ENCODE measurements at regions not wholly inside any gene's neighbourhood (a gene's known extent, or its start where the extent isn't known, plus 50 kb on each side); places are given as distances from the start of the nearest gene placed in this dataset.

DNA sequence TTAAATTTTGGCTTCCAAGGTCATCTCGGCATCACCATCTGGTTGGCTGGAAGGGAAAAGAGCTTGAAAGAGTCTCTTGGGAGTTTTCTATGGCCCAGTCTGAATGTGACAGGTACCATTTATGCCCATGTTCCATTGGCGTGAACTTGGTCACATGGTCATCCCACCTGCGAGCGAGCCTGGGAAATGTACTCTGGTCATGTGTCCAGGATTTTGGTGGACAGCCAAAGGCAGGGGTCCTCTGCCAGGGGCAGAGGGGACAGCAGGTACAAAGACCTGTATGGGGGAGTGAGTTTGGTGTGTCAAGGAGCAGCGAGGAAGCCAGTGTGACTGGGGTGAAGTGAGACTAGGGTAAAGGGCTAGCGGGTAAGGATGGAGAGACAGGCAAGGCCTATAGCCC, 112.6 kb downstream of the CDC5L start:
- peak; percentile 19 for DNase-seq

DNA sequence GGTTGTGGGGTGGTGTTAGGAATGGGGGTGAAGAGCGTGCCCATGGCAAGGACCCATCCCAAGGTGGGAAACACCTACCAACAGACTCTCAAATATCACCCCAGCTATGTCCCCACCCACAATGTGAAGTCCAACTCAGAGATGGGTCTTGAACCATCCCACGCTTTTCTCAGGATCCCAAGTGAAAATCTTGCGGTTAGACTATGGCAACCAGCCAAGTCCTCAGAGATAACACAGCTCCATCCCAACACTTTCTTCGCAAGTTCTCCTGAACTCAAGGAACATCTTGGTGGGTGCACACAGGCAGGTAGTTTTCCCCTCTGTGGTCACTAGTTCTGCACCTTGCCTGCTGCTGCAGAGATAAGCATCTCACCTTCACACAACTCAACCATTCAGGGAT, 116.0 kb downstream of the CDC5L start:
- DNase-seq = peak; percentile 28

DNA sequence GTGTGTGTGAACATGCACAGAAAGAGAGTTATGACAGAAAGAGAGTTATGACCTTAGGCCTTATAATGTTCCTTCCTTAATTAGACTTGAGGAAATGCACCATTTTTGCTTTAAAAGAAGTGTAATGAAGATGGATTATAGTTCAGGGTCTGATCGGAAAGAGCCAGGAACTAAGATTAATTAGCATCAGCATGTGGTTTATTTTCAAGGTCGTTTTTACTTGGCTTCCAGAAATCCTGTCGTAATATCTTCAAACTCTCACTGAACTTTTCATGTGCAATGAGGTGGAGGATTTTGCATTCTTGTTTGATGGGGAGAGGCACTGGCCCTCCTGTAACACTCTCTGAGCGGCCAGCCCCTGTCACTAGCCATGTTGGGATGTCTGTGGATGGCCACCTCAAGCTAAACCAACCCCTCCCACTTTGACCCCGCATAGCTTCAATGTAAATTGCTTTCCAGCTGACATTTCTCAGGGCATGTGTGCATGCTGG, 116.8 kb downstream of the CDC5L start:
- DNase-seq = no peak

DNA sequence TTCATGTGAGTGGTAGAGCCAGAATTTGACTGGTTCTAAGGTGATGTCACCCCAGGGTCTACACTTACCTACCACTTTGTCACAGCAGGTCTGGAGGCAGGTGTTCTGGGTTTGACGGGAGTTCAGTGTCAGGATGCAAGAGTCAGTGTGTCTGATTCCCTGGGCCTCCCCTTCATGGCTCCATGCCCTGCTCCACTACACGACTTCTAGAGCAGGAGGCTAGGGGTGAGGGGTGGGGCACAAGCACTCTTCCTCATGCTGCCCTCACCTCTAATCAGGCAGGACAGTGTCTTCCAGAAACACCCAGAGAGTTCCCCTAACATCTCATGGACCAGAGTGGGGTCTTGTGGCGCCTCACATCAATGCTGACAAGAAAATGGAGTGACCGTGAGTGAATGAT, 118.2 kb downstream of the CDC5L start:
- DNase-seq = no peak

DNA sequence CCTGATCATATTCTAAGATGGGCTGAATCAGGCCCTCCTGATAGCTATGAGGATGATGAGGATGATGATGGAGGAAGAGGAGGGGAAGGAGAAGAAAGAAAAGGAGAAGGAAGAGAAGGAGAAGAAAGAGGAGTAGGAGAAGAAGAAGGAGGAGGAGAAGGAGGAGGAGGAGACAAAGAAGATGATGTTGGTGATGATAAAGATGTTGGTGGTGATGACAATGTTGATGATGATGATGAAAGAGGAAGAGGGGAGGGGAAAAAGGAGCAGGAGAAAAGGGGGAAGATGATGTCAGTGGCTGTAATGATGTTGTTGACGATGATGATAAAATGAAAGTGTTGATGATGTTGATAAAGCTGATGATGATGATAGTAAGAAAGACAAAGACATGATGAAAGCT, 119.5 kb downstream of the CDC5L start:
- no peak for DNase-seq

DNA sequence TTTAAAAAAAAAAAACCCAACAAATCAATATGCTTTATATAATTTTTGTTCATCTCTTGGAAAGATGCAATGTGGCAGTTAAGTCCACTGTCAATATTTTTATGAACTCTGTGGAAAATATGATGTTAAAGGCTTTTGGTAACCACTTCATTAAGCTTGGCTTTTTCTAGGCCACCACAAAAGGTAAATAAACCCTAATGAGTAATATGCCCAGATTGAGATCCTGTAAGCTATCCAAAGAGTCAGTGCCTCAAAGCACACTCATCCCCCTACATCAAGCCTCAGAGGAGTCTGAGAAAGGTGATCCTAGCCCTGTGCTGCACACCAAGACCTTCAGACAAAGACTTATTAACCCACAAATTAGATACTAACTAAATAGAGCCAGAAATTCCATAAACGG, 121.1 kb downstream of the CDC5L start:
- DNase-seq = no peak

DNA sequence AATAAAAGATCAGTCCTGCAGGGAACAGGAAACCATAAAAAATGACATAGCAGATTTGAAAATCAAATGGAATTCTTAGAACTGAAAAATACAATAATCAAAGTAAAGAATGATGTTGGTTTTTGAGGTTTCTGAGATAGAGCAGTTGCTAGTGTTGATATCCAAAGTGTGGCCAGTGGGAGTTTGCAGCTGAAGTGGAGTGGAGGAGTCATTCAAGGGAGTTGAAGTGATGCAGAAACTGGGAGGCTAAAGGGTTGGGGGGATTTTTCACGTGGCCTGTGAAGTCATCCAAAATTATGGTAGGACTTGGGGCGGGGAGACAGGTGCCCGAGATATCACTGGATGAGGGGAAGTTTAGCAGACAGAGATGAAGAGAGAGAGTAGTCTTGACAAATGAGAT, 123.6 kb downstream of the CDC5L start:
- no peak for DNase-seq

DNA sequence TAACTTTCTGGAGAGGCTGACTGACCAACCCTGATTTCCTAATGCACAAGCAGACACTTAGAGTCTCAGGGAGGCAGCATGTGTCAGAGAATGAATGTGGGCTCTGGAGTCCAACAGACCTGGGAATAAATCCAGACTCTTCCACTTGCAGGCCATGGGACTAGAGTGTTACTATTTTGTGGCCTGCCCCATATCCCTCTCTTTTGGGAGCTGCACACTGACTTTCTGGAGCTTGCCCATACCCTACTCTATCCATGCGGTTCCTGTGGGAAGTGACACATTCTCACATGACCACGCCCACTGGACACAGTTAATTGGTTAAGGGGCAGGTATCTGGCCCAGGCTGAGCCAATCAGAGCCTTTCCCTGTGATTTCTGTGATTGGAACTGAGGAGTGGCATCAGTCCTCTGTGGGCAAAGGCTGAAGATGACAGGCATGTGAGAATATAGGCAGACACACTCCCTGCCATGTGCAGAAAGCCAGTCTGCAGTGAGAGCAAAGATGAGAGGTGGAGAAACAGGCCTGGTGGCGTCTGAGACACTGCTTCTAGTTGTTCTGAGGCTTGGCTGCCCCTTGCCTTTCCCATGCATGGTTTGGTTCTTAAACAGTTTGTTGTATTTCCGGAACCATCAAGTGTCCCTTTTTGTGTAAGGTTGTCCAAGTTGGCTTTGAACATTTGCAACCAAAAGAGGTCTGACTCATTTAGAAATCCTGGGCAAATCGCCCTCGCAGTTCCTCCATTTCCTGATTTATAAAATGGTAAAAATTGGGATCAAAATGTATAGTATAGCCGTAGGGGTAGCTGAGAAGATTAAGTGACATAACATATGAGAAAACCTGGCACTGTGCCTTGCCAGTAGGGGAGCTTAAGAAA, 125.6 kb downstream of the CDC5L start:
- DNase-seq = peak; percentile 28

DNA sequence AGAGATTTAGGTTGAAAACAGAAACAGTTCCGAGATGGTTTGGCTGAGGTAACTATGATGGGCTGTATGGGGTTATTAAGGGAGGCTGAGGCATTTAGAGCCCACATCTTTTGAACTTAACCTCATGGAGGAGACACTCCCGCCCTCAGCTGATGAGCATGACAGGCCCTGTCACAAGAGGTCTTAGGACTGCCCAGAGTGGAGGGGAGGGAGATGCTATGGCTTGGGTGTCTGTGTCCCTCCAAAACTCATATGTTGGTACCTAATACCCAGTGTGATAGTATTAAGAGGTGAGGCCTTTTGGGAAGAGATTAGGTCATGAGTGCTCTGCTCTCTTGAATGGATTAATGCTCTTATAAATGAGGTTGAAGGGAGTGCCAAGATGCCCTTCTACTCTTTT, 126.6 kb downstream of the CDC5L start:
- peak; percentile 19 for DNase-seq

DNA sequence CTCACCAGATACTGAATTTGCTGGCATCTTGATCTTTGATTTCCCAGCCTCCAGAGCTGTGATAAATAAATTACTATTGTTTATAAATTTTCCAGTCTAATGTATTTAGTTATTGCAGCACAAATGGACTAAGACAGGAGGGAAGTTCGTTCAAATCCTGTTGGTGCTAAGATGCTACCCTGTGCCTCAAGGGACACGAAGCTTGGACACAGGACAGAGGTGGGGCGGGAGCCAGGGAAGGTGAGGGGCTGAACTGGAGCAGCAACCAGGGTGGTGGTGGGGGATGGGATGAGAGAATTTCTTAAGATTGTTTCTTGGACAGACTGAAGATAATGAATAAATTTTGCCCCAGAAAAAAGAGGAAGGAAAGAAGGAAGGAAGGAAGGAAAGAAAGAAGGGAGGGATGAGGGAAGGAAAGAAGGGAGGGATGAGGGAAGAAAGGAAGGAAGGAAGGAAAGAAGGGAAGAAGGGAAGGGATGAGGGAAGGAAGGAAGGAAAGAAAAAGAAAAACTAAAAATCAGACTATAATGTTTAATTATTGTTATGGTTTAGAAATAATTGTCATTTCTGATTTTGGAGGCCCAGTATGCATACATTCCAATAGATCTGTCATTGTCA, 127.2 kb downstream of the CDC5L start:
- peak; percentile 26 for DNase-seq

DNA sequence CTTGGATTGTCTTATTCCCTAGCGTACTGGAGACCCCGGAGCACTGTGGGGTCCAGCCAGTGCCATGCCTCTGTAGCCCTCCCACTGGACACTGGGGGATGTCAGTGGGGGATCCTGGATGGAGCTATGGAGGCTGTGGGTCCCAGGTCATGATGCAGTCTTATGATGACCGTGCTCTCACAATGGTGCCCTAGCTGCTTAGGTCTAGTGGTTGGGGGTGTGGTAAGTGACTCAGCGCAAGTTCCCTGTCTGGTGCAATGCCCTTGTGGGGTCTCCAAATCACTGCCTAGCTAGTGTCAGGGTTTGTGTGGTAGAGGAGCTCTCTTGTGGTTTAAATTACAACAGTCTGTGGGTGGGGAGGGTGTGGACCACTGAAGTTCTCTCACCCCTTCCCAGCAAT, 135.4 kb downstream of the CDC5L start:
- DNase-seq = no peak

DNA sequence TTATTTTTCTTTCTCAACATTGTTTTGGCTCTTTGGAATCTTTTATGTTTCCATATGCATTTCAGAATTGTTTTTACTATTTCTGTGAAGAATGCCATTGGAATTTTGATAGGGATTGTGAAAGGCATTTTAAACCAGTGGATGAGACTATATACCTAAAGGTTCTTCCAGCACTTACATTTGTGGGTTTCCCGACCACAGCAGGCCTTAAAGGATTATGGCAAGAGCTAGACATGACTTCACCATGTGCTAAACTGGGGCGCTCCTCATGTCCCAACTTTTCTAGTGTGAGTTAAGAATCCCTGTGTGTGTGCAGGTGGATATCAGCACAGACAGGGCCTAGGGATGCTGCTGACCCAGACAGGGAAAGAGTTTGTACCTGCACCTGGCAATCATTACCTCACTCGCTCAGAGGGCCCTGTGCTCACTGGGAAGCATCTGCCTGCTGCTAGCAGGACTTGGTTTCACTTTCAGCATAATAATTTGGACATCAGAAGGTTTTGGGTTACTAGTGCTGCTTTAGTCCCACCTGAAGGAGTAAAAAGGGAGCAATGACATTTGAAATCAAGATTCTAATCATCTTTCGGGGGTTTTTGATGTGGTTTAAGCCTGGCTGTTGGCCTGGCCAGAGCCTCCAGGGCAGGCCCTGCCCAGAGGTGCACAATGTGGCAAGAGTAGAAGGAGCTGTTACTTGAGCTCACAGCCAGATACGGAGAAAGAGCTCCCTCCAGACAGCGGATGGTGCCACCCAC, 137.1 kb downstream of the CDC5L start:
- DNase-seq = no peak

DNA sequence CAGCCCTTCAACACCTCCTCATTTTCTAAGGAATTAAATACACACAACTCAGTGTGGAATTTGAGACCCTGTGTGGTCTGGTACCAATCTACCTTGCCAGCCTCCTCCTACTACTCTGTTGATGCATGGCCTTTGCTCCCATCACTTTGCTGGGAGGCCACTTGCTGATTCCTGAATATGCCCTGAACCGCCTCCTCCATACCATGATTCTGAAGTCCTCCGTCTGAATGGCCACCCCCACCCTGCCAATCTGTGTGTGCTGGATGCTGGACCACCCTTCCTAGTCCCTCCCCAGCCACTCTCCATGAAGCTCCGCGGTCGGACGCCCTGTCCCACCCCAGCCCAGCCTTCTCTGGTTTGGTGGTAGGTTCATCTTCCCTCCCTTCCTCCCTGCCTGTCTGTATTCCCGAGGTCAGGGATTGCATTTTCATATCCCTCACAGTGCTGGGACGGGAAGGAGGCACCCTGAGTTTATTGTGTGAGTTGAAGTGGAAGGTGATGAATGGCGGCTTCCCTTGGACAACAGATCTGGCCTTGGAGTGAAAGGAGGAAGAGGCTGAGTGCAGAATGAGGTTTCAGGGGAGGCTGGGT, 138.3 kb downstream of the CDC5L start:
- DNase-seq = no peak

DNA sequence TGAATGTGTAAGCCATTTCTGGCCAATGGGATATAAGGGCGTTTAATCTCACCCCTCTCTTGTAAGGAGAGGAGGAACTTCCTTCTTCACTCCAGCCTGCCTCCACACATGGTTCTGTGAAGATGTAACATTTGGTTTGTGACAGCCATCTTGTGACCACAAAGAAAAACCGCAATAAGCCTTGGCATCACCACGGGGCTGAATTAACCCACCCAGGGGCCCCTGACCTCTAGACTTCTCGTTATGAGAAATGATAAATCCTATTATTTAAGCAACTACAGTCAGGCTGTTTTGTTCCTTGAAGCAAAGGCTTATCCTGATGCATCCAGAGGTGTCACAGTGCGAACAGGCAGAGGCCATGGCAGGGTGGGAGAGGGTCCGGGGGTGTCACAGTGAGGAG, 139.7 kb downstream of the CDC5L start:
- no peak for DNase-seq

DNA sequence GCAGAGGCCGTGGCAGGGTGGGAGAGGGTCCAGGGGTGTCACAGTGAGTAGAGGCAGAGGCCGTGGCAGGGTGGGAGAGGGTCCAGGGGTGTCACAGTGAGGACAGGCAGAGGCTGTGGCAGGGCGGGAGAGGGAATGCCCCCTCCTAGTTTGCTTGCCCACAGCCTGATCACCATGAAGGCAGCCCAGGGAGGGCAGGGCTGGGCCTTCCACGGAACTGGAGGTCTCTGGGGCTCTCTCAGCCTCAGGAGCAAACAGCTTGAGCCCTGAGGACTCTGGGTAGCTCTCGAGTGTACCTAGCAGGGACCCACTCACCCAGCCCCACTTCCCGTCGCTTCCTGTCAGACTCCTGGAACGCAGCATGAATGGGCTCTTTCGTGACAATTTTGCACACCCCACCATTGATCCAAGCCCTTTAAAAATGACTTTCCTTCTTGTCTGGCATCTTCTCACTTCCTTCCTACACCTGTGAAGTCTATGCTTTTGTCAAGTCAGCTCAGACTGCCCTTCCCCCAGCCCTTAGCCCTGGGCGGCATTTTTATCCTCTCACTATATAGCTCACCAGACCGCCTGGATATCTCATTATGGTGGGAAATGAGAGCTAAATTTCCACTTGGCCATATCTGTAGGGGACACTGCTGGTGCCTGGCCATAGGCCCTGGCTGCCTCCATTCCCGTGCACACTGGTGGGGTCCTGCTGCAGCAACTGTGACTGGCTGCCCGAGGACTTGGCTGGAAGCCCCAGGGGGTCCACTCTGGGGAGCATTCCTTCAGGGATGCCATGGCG, 140.3 kb downstream of the CDC5L start:
- no peak for DNase-seq

DNA sequence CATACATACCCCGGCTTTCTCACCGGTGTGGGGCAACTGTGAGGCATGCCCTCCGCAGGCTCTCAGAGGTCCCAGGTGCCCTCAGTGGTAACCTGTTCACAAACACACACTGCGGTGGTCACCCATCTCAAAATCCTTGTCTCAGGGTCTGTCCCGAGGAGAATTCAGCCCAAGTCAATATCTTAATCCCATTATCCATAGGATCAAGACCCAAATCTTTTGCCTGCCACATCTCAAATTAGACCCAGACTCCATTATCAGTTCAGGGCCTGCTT, 140.8 kb downstream of the CDC5L start:
- DNase-seq = no peak

DNA sequence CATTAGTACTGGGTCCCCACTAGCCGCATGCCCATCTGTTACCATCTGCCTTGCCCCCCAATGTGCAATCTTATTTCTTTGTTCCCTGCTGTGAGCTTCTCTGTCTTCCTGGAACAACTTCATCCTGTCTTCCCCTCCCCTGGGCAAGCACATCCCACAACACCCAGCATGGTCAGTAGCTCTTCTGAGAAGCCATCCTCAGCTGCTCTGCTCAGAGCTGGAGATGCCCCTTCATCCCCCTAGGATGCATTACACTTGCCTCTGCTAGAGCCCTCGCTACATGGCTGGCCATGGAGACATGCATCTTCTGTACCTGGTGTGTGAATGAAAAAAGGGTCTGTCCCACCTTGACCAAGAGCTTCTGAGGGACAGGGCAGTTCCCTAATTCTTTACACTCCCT, 141.2 kb downstream of the CDC5L start:
- DNase-seq = no peak

DNA sequence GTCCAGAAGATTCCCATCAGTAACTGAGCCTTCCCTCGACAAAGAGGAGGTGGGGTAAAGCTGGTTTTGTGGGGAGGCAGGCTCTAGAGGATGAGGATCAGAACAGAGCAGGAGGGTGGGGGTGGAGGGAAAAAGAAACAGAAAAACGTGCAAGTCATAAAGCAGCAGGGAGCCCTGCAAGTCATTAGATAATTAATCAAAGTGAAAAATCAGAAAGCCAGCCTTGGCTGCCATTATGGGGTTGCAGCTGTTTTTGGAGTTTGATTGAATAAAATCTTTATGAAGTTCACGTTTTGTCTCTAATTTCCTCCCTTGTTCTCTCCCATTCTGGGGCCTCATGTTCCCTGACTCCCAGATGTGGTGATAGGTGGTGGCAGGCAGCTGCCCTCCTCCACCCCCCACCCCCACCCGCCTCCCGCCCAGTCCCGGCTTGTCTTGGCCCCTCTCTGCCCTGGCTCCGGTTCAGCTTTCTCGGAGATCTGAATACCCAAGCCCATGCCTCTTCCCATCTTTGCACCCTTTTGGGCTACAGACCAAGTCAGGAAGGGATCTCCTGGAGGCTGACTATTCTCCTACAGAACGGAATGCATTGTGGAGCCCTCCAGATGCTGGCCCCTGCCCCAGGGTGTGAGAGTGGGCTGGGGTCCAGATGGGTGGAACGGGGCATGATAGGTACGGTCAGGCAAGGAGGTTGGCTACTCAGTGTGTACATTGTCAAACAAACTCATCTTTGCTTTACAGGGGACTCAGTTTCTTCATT, 141.8 kb downstream of the CDC5L start:
- no peak for DNase-seq

DNA sequence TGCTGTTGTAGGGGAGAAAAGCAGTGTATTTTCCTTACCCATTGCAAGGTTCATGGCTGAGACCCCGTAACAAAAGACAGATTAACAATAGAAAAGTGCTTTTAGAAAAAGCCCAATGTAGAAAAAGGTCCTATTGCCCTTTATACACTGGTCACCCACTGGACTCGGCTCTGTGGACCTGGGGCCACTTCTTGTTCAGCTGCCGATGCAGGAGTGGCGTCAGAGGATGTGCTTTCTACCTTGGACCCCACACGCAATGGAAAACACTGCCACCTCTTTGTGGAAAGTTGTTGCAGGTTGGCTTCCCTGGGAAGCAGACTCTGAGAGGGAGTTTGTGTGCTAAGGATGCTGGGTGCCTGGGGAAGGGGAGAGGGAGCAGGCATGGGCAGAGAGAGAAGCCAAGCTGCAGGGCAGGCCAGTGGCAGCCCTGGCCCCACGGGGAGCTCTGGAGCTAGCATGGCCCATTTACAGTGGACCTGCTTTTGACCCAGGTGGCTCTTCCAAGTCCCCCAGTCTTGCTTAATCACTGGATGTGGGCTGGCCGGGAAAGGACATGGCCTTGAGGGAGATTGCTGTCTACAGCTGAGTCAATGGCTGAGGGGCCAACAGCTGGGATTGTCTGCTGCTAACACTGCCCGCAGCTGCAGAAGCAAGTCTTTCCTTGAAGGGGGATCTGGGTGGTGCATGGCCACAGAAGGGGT, 142.9 kb downstream of the CDC5L start:
- no peak for DNase-seq

DNA sequence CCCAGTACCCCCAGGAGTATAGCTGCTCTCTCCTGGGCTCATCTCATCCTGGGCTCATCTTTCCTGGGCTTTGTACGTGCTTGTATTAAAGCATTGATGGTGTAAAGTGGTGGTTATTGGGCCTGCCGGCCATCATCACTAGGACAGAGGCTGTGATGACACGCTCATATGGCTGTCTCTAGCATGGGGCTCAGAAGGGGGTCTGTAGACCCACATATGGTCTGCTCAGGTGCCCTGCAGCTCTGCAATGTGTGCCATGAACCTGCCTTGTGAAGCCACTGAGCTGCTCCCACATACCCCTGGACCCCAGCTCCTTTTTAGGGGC, 143.4 kb downstream of the CDC5L start:
- DNase-seq = no peak

DNA sequence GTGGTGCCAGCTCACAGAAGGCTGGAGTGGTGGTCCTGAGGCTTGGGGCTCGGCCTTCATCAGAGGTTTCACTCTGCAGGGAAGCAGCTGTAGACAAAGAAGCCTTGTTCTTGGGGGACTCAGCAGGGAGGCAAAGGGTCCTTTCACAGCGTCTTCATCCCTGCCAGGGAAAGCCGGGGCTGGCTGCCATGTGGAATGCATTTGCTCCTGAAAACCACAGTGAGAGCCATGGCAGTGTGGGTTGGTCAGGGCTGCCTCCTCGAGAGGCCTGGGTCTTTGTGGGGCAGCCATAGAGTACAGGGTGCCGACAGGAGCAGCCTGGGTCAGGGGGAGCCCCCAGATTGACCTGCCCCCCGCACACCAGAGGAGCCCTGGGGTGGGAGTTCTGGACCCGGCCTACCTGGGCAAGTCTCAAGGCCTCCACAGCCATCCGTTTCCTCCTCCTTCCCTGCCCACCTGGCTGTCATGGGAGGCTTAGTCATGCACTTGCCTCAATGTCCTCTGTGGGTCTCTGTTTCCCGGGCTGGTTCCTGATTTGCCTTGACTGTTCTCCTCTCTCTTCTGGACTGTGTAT, 144.0 kb downstream of the CDC5L start:
- no peak for DNase-seq

Data from activated CD8-positive, alpha-beta memory T cell treated with anti-CD3 and anti-CD28 coated beads for 24 hours (primary cell).